PFSK-1 (cell line): ENCODE measurements at regions not wholly inside any gene's neighbourhood (a gene's known extent, or its start where the extent isn't known, plus 50 kb on each side); places are given as distances from the start of the nearest gene placed in this dataset.

Experiments used
- POLR2AphosphoS5 ChIP-seq: IDR thresholded peaks from 2 replicates; pipeline ENCODE4 v1.6.1; 2012; ENCODE audit warnings: low read depth, mild to moderate bottlenecking, control low read depth, low read length, moderate library complexity
- REST ChIP-seq, 2 experiments: IDR thresholded peaks; 2 replicates each; pipeline versions ENCODE4 v1.6.1 to v1.8.0; 2011 to 2012; ENCODE audit warnings: low read depth in 2 of 2, low read length in 2 of 2, control low read depth in 1 of 2, inconsistent platforms in 1 of 2, mild to moderate bottlenecking in 1 of 2, moderate library complexity in 1 of 2; ENCODE audit not compliant: insufficient read depth in 1 of 2
- TAF1 ChIP-seq: IDR thresholded peaks from 2 replicates; pipeline ENCODE4 v1.6.1; 2012; ENCODE audit warnings: low read length, control low read depth, borderline replicate concordance; ENCODE audit not compliant: insufficient read depth

GRCh38 chr9:85186218-85186585 is 516.7 kb downstream of the NTRK2 start:
- TF ChIP-seq POLR2AphosphoS5 (no peak), REST (IDR thresholded peaks at IDR 0.05; ENCODE audit: insufficient read depth in 1 of 2, low read depth in 2 of 2, low read length in 2 of 2) (no peak), TAF1 (no peak)
